WERI-Rb-1 (cell line): ENCODE measurements at regions not wholly inside any gene's neighbourhood (a gene's known extent, or its start where the extent isn't known, plus 50 kb on each side); places are given as distances from the start of the nearest gene placed in this dataset.

Experiments
- DNase-seq: peaks from one replicate; pipeline ENCODE4 v3.0.0-alpha.2; 2020
- H3K27ac ChIP-seq: fragments of 250-450 bp; sonication (Bioruptor Pico); 2 replicates; pipeline ENCODE4 v1.5.1; 2020; ENCODE audit warnings: mild to moderate bottlenecking, moderate library complexity
- H3K27me3 ChIP-seq: fragments of 250-450 bp; sonication (Bioruptor Pico); 2 replicates; pipeline ENCODE4 v1.5.1; 2021; ENCODE audit warnings: mild to moderate bottlenecking, low read depth, moderate library complexity; ENCODE audit not compliant: insufficient read depth, severe bottlenecking
- H3K36me3 ChIP-seq: fragments of 250-450 bp; sonication (Bioruptor Pico); 2 replicates; pipeline ENCODE4 v1.5.1; 2020; ENCODE audit warnings: mild to moderate bottlenecking, moderate library complexity
- H3K4me3 ChIP-seq: 2 replicates; pipeline ENCODE4 v1.5.1; 2011; ENCODE audit warnings: low read depth, mild to moderate bottlenecking, control low read depth, low read length
- H3K9me3 ChIP-seq: fragments of 250-450 bp; sonication (Bioruptor Pico); 2 replicates; pipeline ENCODE4 v1.5.1; 2021; ENCODE audit warnings: mild to moderate bottlenecking, moderate library complexity; ENCODE audit not compliant: severe bottlenecking
- CTCF ChIP-seq: IDR thresholded peaks from 2 replicates; pipeline ENCODE4 v1.5.1; 2011; ENCODE audit warnings: low read depth, mild to moderate bottlenecking, control low read depth, inconsistent platforms, low read length

GRCh38 chr5:135729321-135729786 is 105.1 kb upstream of the SLC25A48 start:
- no peak for TF ChIP-seq CTCF
- no peak overlapping the region for H3K27ac ChIP-seq
- DNase-seq: no peak
- no peaks in the 10 kb centered on the region for H3K36me3 ChIP-seq
- peaks cover 15% of the 10 kb centered on the region for H3K27me3 ChIP-seq
- no peaks in the 10 kb centered on the region for H3K9me3 ChIP-seq
- no peak overlapping the region for H3K4me3 ChIP-seq

- Histone ChIP-seq H3K27me3 (peaks cover 8% of the 10 kb centered on the region), H3K4me3 (no peak overlapping the region), H3K9me3 (no peaks in the 10 kb centered on the region), H3K27ac (no peak overlapping the region), H3K36me3 (no peaks in the 10 kb centered on the region)
- DNase-seq: no peak
- TF ChIP-seq CTCF: no peak
These were observed 109.8 kb upstream of the SLC25A48 start for GRCh38 chr5:135724617-135725016.

- Histone ChIP-seq H3K9me3 (no peaks in the 10 kb centered on the region), H3K36me3 (no peaks in the 10 kb centered on the region), H3K27ac (no peak overlapping the region), H3K4me3 (no peak overlapping the region), H3K27me3 (peaks cover 8% of the 10 kb centered on the region)
- no peak for TF ChIP-seq CTCF
- no peak for DNase-seq
These were observed 111.0 kb upstream of the SLC25A48 start for GRCh38 chr5:135723491-135723890.

GRCh38 chr5:135721548-135722090 is 112.8 kb upstream of the SLC25A48 start:
- H3K9me3 ChIP-seq: no peaks in the 10 kb centered on the region
- no peak for DNase-seq
- no peak overlapping the region for H3K4me3 ChIP-seq
- H3K27ac ChIP-seq: no peak overlapping the region
- peaks cover 18% of the 10 kb centered on the region for H3K27me3 ChIP-seq
- H3K36me3 ChIP-seq: no peaks in the 10 kb centered on the region
- TF ChIP-seq CTCF: no peak

GRCh38 chr5:135720191-135720590 is 114.3 kb upstream of the SLC25A48 start:
- no peaks in the 10 kb centered on the region for H3K9me3 ChIP-seq
- H3K27me3 ChIP-seq: peaks cover 32% of the 10 kb centered on the region
- H3K27ac ChIP-seq: no peak overlapping the region
- TF ChIP-seq CTCF: no peak
- no peaks in the 10 kb centered on the region for H3K36me3 ChIP-seq
- no peak for DNase-seq
- H3K4me3 ChIP-seq: no peak overlapping the region

- Histone ChIP-seq H3K4me3 (no peak overlapping the region), H3K27me3 (peaks cover 38% of the 10 kb centered on the region), H3K36me3 (no peaks in the 10 kb centered on the region), H3K9me3 (no peaks in the 10 kb centered on the region), H3K27ac (no peak overlapping the region)
- DNase-seq: no peak
- TF ChIP-seq CTCF: no peak
These were observed 114.9 kb upstream of the SLC25A48 start for GRCh38 chr5:135719428-135720063.
